DND-41 (cell line): ENCODE measurements at regions not wholly inside any gene's neighbourhood (a gene's known extent, or its start where the extent isn't known, plus 50 kb on each side); places are given as distances from the start of the nearest gene placed in this dataset.

Experiments used
- ATAC-seq: fragments of 200-7000 bp; cut with Tn5 transposase; 3 replicates; pipeline ENCODE4 v1.9.1; 2021; ENCODE audit warnings: low read depth; ENCODE audit not compliant: insufficient read depth
- DNase-seq: peaks from one replicate; pipeline ENCODE4 v3.0.0-alpha.2; 2020
- H2AFZ ChIP-seq: 2 replicates; pipeline ENCODE4 v1.6.0; 2012; ENCODE audit warnings: low read depth, low read length
- H3K27ac ChIP-seq: 2 replicates; pipeline ENCODE4 v1.5.1; 2012; ENCODE audit warnings: low read length, inconsistent platforms
- H3K27me3 ChIP-seq: fragments of 200-600 bp; sonication (generic); 2 replicates; pipeline ENCODE4 v1.6.0; 2012; ENCODE audit warnings: low read length, mild to moderate bottlenecking, inconsistent platforms; ENCODE audit not compliant: insufficient read depth, poor library complexity
- H3K36me3 ChIP-seq: 2 replicates; pipeline ENCODE4 v1.5.1; 2012; ENCODE audit warnings: low read length, inconsistent platforms; ENCODE audit not compliant: insufficient read depth
- H3K4me1 ChIP-seq: 2 replicates; pipeline ENCODE4 v1.5.1; 2012; ENCODE audit warnings: mild to moderate bottlenecking, low read length; ENCODE audit not compliant: insufficient read depth
- H3K4me2 ChIP-seq: 2 replicates; pipeline ENCODE4 v1.6.0; 2012; ENCODE audit warnings: mild to moderate bottlenecking, moderate library complexity, low read length, inconsistent platforms; ENCODE audit not compliant: insufficient read depth
- H3K4me3 ChIP-seq, 2 experiments: fragments of 200-600 bp in 1 of 2; shearing (Covaris generic) in 1 of 2; 2 replicates each; pipeline ENCODE4 v1.5.1; 2012 to 2016; ENCODE audit warnings: inconsistent platforms in 2 of 2, low read length in 2 of 2, mild to moderate bottlenecking in 2 of 2, low read depth in 1 of 2, moderate library complexity in 1 of 2
- H3K79me2 ChIP-seq: 2 replicates; pipeline ENCODE4 v1.6.0; 2012; ENCODE audit warnings: low read length, inconsistent platforms; ENCODE audit not compliant: insufficient read depth
- H3K9ac ChIP-seq: 2 replicates; pipeline ENCODE4 v1.6.0; 2012; ENCODE audit warnings: low read depth, mild to moderate bottlenecking, inconsistent platforms, low read length, moderate library complexity
- H3K9me3 ChIP-seq: 2 replicates; pipeline ENCODE4 v1.5.1; 2012; ENCODE audit warnings: low read length, moderate library complexity, mild to moderate bottlenecking, inconsistent platforms; ENCODE audit not compliant: insufficient read depth, severe bottlenecking
- H4K20me1 ChIP-seq: 2 replicates; pipeline ENCODE4 v1.6.0; 2012; ENCODE audit warnings: low read length; ENCODE audit not compliant: insufficient read depth
- CTCF ChIP-seq: IDR thresholded peaks from 2 replicates; pipeline ENCODE4 v1.5.1; 2012; ENCODE audit warnings: borderline replicate concordance, low read length, moderate library complexity, mild to moderate bottlenecking; ENCODE audit not compliant: poor library complexity, severe bottlenecking; ENCODE audit errors: extremely low read depth
- EZH2 ChIP-seq: IDR thresholded peaks from 3 replicates; pipeline ENCODE4 v1.6.1; 2012; ENCODE audit warnings: borderline replicate concordance, low read depth, mild to moderate bottlenecking, moderate library complexity, low read length, inconsistent platforms; ENCODE audit not compliant: severe bottlenecking

- no peak overlapping the region for H3K27ac ChIP-seq
- H3K4me3 ChIP-seq: no peak overlapping the region
- H3K36me3 ChIP-seq: no peaks in the 10 kb centered on the region
- no peak overlapping the region for H2AFZ ChIP-seq
- ATAC-seq (no peak), DNase-seq (no peak)
- no peak overlapping the region for H3K4me2 ChIP-seq
- no peak overlapping the region for H3K9ac ChIP-seq
- H3K27me3 ChIP-seq: peaks cover 3% of the 10 kb centered on the region
- H3K79me2 ChIP-seq: no peaks in the 10 kb centered on the region
- TF ChIP-seq EZH2: no peak
- TF ChIP-seq CTCF: no peak
- H3K4me1 ChIP-seq: no peaks in the 10 kb centered on the region
- H4K20me1 ChIP-seq: no peaks in the 10 kb centered on the region
- H3K9me3 ChIP-seq: no peaks in the 10 kb centered on the region
Measured at GRCh38 chr3:182412066-182412465, 381.2 kb upstream of the ATP11B start.

- H3K9me3 ChIP-seq: no peaks in the 10 kb centered on the region
- no peak overlapping the region for H3K4me3 ChIP-seq
- H3K27me3 ChIP-seq: peaks cover 3% of the 10 kb centered on the region
- no peaks in the 10 kb centered on the region for H3K79me2 ChIP-seq
- H3K4me1 ChIP-seq: no peaks in the 10 kb centered on the region
- no peak overlapping the region for H3K27ac ChIP-seq
- TF ChIP-seq CTCF (no peak), EZH2 (no peak)
- H4K20me1 ChIP-seq: no peaks in the 10 kb centered on the region
- H3K4me2 ChIP-seq: no peak overlapping the region
- H3K36me3 ChIP-seq: no peaks in the 10 kb centered on the region
- H3K9ac ChIP-seq: no peak overlapping the region
- H2AFZ ChIP-seq: no peak overlapping the region
- DNase-seq (no peak), ATAC-seq (no peak)
Measured at GRCh38 chr3:182413061-182413460, 380.2 kb upstream of the ATP11B start.

- H2AFZ ChIP-seq: no peak overlapping the region
- no peaks in the 10 kb centered on the region for H3K4me1 ChIP-seq
- H3K36me3 ChIP-seq: no peaks in the 10 kb centered on the region
- DNase-seq (no peak), ATAC-seq (no peak)
- TF ChIP-seq CTCF: no peak
- no peak for TF ChIP-seq EZH2
- no peaks in the 10 kb centered on the region for H4K20me1 ChIP-seq
- no peaks in the 10 kb centered on the region for H3K9me3 ChIP-seq
- no peak overlapping the region for H3K9ac ChIP-seq
- H3K27me3 ChIP-seq: peaks cover 3% of the 10 kb centered on the region
- no peak overlapping the region for H3K27ac ChIP-seq
- H3K4me2 ChIP-seq: no peak overlapping the region
- no peaks in the 10 kb centered on the region for H3K79me2 ChIP-seq
- no peak overlapping the region for H3K4me3 ChIP-seq
Measured at GRCh38 chr3:182413682-182414081, 379.6 kb upstream of the ATP11B start.

DNA sequence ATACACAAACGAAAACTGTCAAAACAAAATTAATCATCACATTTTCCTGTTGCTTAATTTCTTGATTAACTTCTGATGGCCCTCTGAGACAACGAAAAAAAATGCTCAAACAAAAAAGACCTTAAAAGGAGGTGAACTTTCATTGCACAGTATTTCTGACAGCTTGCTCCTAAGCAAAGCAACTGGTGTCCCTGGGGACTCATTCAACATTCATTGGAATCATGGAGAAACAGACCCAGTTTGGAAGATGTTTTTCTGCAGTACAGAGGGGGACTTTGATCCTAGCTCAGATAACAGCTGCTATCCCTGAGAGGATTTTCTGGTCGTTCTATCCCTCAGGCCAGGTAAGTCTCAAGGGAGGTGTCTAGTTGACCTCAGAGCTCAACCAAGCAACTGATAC lies 378.7 kb upstream of the ATP11B start:
- no peaks in the 10 kb centered on the region for H3K36me3 ChIP-seq
- no peak overlapping the region for H3K27ac ChIP-seq
- H3K4me3 ChIP-seq: no peak overlapping the region
- H3K79me2 ChIP-seq: no peaks in the 10 kb centered on the region
- no peaks in the 10 kb centered on the region for H3K9me3 ChIP-seq
- H3K4me2 ChIP-seq: no peak overlapping the region
- H2AFZ ChIP-seq: no peak overlapping the region
- H3K9ac ChIP-seq: no peak overlapping the region
- no peaks in the 10 kb centered on the region for H3K4me1 ChIP-seq
- H3K27me3 ChIP-seq: peaks cover 3% of the 10 kb centered on the region
- DNase-seq (no peak), ATAC-seq (no peak)
- TF ChIP-seq CTCF: no peak
- no peak for TF ChIP-seq EZH2
- no peaks in the 10 kb centered on the region for H4K20me1 ChIP-seq
